ENCODE measurements at regions not wholly inside any gene's neighbourhood (a gene's known extent, or its start where the extent isn't known, plus 50 kb on each side); places are given as distances from the start of the nearest gene placed in this dataset.

GRCh38 chr7:110131344-110131743 is 959.6 kb upstream of the LRRN3 start (continued):
- TF ChIP-seq AHDC1 (CRISPR knock-in tag; IDR thresholded peaks at IDR 0.05; ENCODE audit: borderline replicate concordance) (no peak), ZNF407 (CRISPR knock-in tag; IDR thresholded peaks at IDR 0.05; ENCODE audit: not compliant biosample characterization) (no peak), HBP1 (CRISPR knock-in tag; IDR thresholded peaks at IDR 0.05; ENCODE audit: low read depth) (no peak), RFX3 (CRISPR knock-in tag; IDR thresholded peaks at IDR 0.05) (no peak), ZNF784 (CRISPR knock-in tag; IDR thresholded peaks at IDR 0.05; ENCODE audit: borderline replicate concordance) (no peak), ZNF556 (CRISPR knock-in tag; IDR thresholded peaks at IDR 0.05; ENCODE audit: borderline replicate concordance) (no peak), ZFP62 (CRISPR knock-in tag; IDR thresholded peaks at IDR 0.05) (no peak)
